GM12872 (cell line): ENCODE measurements at regions not wholly inside any gene's neighbourhood (a gene's known extent, or its start where the extent isn't known, plus 50 kb on each side); places are given as distances from the start of the nearest gene placed in this dataset.

ENCODE experiments used
- TF ChIP-seq, protein P1 (sequence below): IDR thresholded peaks from 3 replicates; pipeline ENCODE4 v1.5.1; 2011; ENCODE audit warnings: low read depth, mild to moderate bottlenecking, low read length, moderate library complexity; ENCODE audit not compliant: insufficient read depth

DNA sequence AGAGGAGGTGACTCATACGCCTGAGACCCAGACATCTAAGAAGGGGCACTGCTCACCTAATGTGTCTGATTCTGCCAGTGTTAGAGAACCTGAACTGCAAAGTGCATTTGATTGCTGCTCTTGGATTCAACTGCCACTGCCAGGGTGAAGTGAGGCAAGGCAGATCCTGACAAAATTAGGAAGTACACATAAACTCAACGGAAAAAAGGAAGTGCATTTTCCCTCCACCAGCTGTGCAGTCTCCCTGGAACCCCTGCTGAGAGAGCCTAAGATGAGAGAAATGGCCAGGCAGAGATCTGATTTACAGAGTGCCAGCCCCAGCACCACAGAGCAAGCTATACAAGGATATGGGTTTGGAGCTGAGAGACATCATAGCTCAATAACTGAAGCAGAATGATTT lies 215.3 kb downstream of the SEC23A start:
- TF ChIP-seq, protein P1, sequence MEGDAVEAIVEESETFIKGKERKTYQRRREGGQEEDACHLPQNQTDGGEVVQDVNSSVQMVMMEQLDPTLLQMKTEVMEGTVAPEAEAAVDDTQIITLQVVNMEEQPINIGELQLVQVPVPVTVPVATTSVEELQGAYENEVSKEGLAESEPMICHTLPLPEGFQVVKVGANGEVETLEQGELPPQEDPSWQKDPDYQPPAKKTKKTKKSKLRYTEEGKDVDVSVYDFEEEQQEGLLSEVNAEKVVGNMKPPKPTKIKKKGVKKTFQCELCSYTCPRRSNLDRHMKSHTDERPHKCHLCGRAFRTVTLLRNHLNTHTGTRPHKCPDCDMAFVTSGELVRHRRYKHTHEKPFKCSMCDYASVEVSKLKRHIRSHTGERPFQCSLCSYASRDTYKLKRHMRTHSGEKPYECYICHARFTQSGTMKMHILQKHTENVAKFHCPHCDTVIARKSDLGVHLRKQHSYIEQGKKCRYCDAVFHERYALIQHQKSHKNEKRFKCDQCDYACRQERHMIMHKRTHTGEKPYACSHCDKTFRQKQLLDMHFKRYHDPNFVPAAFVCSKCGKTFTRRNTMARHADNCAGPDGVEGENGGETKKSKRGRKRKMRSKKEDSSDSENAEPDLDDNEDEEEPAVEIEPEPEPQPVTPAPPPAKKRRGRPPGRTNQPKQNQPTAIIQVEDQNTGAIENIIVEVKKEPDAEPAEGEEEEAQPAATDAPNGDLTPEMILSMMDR: no peak

DNA sequence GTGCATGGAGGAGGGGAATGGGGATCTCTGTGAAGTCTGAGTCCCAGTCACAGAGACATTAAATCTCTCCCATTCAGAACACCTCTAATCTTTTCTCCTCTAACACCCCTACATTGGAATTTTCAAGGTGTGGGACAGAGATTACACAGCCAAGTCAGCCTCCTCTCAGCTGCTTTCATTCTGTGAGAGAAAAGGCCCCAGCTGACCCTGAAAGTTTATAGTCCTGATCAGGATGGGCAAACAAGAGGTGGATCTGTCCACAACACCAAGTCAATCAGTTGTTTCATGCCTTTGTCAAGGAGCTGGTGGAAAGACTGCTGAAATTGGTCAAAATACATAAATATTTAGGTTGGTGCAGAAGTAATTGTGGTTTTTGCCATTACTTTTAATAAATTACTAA lies 218.9 kb downstream of the SEC23A start:
- TF ChIP-seq, protein P1: no peak

DNA sequence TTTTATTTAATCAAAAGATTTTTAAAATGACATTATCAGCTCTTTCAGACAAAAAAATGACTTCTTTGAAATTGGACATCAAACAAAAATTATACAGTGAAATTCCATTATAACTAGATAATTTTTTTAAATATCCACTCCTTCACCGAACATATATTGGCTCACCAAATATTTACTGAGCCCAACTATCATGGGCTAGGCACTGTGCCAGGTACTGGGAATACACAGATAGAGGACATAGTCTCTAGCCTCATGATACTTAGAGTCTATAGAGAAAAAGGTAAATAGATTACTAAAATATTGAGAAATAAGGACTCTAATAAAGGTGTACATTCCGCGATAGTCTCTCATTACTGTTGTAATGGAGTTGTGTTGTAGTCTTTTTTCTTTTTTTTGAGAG lies 219.9 kb downstream of the SEC23A start:
- TF ChIP-seq, protein P1: no peak

DNA sequence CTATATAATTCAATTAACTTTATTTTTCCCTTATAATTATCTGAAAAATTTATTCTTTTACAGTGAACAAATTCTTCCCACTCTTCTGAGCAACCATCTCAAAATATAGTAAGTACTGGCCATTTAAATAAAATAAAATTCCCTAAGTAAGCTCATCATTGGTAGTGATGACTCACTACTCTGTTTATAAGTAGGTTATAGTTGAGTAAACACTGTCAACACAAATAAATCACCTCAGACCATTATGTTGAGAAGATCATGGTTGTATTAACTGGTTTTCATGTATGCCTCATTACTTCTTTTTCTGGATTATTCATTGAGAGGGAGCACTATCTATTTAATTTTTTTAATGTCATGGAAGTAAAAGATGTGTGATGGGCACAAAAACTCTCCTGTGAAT lies 220.5 kb downstream of the SEC23A start:
- TF ChIP-seq, protein P1: no peak

DNA sequence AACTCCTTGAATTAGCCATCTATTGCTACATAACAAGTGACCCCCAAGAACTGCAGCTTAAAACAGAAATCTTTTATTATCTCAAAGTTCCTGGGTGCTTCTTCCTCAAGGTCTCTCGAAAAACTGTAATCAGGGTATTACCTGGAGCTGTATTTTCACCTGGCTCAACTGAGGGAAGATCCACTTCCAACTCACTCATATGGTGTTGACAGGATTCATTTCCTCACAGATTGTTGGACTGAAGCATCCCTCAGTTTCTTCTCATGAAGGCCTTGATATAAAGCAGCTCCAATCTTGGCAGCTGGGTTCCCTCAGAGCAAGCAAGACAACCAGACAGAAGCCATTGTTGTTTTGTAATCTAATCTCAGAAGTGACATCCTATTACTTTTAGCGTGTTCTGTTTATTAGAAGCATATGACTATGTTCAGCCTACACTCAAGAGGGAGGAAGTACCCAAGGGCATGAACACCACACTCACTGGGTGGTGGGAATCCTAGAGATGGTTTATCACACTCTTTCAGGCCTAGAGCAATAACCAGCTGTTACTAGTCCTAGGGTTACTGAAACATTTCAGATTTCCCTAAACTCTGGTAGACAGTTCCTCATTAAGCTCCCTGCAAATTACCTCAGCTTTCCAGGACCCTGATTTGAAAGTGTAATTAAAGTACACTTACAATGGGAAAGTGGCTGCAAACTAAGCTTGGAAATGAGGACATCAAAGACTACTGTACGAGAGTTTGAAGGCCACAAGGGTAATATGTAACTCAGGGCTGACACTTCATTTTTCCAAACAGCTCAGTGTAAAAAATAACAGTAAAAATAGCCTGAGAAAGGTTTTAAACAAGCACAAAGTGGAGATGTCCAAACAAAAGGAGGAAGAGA lies 222.2 kb downstream of the SEC23A start:
- TF ChIP-seq, protein P1: no peak

DNA sequence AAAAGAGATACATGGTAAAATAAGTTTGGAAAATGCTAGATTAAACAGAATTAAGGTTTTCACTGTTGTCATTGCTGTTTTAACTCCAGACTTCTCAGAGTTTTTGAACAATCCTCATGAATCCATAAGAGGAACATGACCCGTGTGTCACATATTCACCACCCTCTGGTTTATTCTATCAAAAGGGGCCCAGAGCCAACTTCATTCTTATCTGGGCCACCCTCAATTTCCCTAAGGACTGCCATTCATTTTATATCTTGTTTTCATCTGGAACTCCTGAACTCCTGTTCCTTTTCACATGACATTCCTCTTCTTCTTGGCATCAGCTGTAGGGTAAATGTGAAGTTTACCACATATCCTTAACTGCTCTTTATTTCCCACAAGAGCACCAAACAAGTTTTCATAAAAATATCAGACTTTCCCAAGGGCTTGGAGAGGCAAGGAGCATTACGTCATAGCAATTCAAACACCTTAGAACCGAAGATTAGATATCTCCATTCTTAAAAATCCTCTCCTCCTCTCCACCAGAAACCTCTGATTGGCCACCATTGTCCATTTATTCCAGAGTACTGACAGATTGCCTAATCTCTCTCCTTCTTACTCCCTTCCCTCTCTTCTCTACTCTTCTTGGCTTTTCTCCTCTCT lies 225.2 kb downstream of the SEC23A start:
- TF ChIP-seq, protein P1: no peak

DNA sequence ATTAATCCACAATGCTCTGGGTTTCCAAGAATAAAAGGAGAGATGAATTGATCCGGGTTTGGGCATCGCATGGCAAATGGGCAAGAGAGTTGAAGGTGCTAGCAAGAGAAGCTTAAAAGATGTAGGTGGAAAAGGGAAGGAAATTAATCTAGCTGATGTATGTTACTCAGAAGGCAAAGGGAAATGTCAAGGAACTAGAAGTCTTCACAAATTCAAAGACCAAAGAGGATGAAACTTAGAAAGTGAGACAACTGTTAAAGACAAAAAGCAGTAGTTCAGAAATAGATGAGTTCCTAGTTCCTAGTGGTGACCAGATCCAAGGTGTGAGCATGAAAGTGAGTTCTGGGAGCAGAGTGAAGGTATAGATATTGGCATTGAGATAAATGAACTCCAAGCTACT lies 228.3 kb downstream of the SEC23A start:
- TF ChIP-seq, protein P1: no peak
